ENCODE measurements at regions not wholly inside any gene's neighbourhood (a gene's known extent, or its start where the extent isn't known, plus 50 kb on each side); places are given as distances from the start of the nearest gene placed in this dataset.
"Not testable (repeated sequence)": the region's sequence is repeated elsewhere in the genome, so short reads cannot be mapped to it uniquely, and the experiment has no call there.

- not testable (repeated sequence) for TF ChIP-seq CTCF (IDR thresholded peaks at IDR 0.05; ENCODE audit: insufficient read depth, low read depth, low read length); EZH2 (IDR thresholded peaks at IDR 0.05; ENCODE audit: insufficient read depth, low read length)
Measured at GRCh38 chr15:34527641-34528040, 55.8 kb downstream of the GOLGA8B start.

All from astrocyte (in vitro differentiated cells and primary cell).